ENCODE measurements at regions not wholly inside any gene's neighbourhood (a gene's known extent, or its start where the extent isn't known, plus 50 kb on each side); places are given as distances from the start of the nearest gene placed in this dataset.

GRCh38 chr6:135796643-135797305 lies 54.7 kb upstream of the PDE7B start:
- no peaks in the 10 kb centered on the region for H3K9me2 ChIP-seq (replicated peaks; ENCODE audit: insufficient read depth, low read length)
- no peaks in the 10 kb centered on the region for H3K27me3 ChIP-seq (replicated peaks; ENCODE audit: insufficient read depth, low read length)
- H4K20me1 ChIP-seq (ENCODE audit: insufficient read depth, low read length) = no peaks in the 10 kb centered on the region
- no peaks in the 10 kb centered on the region for H3K36me3 ChIP-seq (replicated peaks; ENCODE audit: insufficient read depth, low read length)
- no peaks in the 10 kb centered on the region for H3K79me2 ChIP-seq (ENCODE audit: low read length)
- H3K27ac ChIP-seq (ENCODE audit: low read length) = no peak overlapping the region
- H2AFZ ChIP-seq (ENCODE audit: low read length) = no peak overlapping the region
- no peaks in the 10 kb centered on the region for H3F3A ChIP-seq (ENCODE audit: insufficient read depth, low read length)
- no peak overlapping the region for H3K4me3 ChIP-seq (ENCODE audit: low read length)
- no peak for DNase-seq
- no peaks in the 10 kb centered on the region for H3K4me1 ChIP-seq (ENCODE audit: low read length)
- no peak for TF ChIP-seq EZH2 (optimal IDR thresholded peaks at IDR 0.05; ENCODE audit: low read depth, low read length)
- no peak for TF ChIP-seq CTCF (IDR thresholded peaks at IDR 0.05; ENCODE audit: low read length)
- no peak for TF ChIP-seq EZH2phosphoT487 (IDR thresholded peaks at IDR 0.05; ENCODE audit: low read length)
- H3K9ac ChIP-seq (ENCODE audit: low read length) = no peak overlapping the region
- H3K4me2 ChIP-seq (ENCODE audit: low read depth, low read length) = no peak overlapping the region
- H3K9me3 ChIP-seq (replicated peaks; ENCODE audit: insufficient read depth, low read length) = no peaks in the 10 kb centered on the region

GRCh38 chr6:135797361-135797760 lies 54.1 kb upstream of the PDE7B start:
- Histone ChIP-seq H4K20me1 (ENCODE audit: insufficient read depth, low read length) (no peaks in the 10 kb centered on the region), H3K4me3 (ENCODE audit: low read length) (no peak overlapping the region), H3K9me3 (replicated peaks; ENCODE audit: insufficient read depth, low read length) (no peaks in the 10 kb centered on the region), H2AFZ (ENCODE audit: low read length) (no peak overlapping the region), H3K4me2 (ENCODE audit: low read depth, low read length) (no peak overlapping the region), H3K27ac (ENCODE audit: low read length) (no peak overlapping the region), H3K36me3 (replicated peaks; ENCODE audit: insufficient read depth, low read length) (no peaks in the 10 kb centered on the region), H3K27me3 (replicated peaks; ENCODE audit: insufficient read depth, low read length) (no peaks in the 10 kb centered on the region), H3K79me2 (ENCODE audit: low read length) (no peaks in the 10 kb centered on the region), H3K9me2 (replicated peaks; ENCODE audit: insufficient read depth, low read length) (no peaks in the 10 kb centered on the region), H3F3A (ENCODE audit: insufficient read depth, low read length) (no peaks in the 10 kb centered on the region), H3K4me1 (ENCODE audit: low read length) (no peaks in the 10 kb centered on the region), H3K9ac (ENCODE audit: low read length) (no peak overlapping the region)
- TF ChIP-seq CTCF (IDR thresholded peaks at IDR 0.05; ENCODE audit: low read length) (no peak), EZH2phosphoT487 (IDR thresholded peaks at IDR 0.05; ENCODE audit: low read length) (no peak), EZH2 (optimal IDR thresholded peaks at IDR 0.05; ENCODE audit: low read depth, low read length) (no peak)
- DNase-seq = no peak

- Histone ChIP-seq H2AFZ (ENCODE audit: low read length) (no peak overlapping the region), H3K27me3 (replicated peaks; ENCODE audit: insufficient read depth, low read length) (no peaks in the 10 kb centered on the region), H3K4me2 (ENCODE audit: low read depth, low read length) (no peak overlapping the region), H3K4me1 (ENCODE audit: low read length) (no peaks in the 10 kb centered on the region), H3K27ac (ENCODE audit: low read length) (no peak overlapping the region), H3K36me3 (replicated peaks; ENCODE audit: insufficient read depth, low read length) (no peaks in the 10 kb centered on the region), H3K9me3 (replicated peaks; ENCODE audit: insufficient read depth, low read length) (no peaks in the 10 kb centered on the region), H3K9me2 (replicated peaks; ENCODE audit: insufficient read depth, low read length) (no peaks in the 10 kb centered on the region), H3K79me2 (ENCODE audit: low read length) (no peaks in the 10 kb centered on the region), H3F3A (ENCODE audit: insufficient read depth, low read length) (no peaks in the 10 kb centered on the region), H3K4me3 (ENCODE audit: low read length) (no peak overlapping the region), H4K20me1 (ENCODE audit: insufficient read depth, low read length) (no peaks in the 10 kb centered on the region), H3K9ac (ENCODE audit: low read length) (no peak overlapping the region)
- DNase-seq = no peak
- no peak for TF ChIP-seq EZH2phosphoT487 (IDR thresholded peaks at IDR 0.05; ENCODE audit: low read length)
- no peak for TF ChIP-seq CTCF (IDR thresholded peaks at IDR 0.05; ENCODE audit: low read length)
- no peak for TF ChIP-seq EZH2 (optimal IDR thresholded peaks at IDR 0.05; ENCODE audit: low read depth, low read length)
These were observed 52.6 kb upstream of the PDE7B start for GRCh38 chr6:135798751-135799515.
